Liver (tissue), 8 donors: ENCODE measurements at regions not wholly inside any gene's neighbourhood (a gene's known extent, or its start where the extent isn't known, plus 50 kb on each side); places are given as distances from the start of the nearest gene placed in this dataset.

ENCODE experiments used
- DNase-seq: peaks from one replicate; pipeline ENCODE4 v3.0.0-alpha.2; 2017; ENCODE audit warnings: low spot score
- H3K27ac ChIP-seq, 2 donors: one replicate each; pipeline ENCODE4 v1.7.0; 2013; ENCODE audit warnings: inconsistent platforms in 2 of 2, low read length in 2 of 2, control low read depth in 1 of 2, low read depth in 1 of 2, mild to moderate bottlenecking in 1 of 2
- H3K27me3 ChIP-seq, 4 donors: one replicate each; pipeline versions ENCODE4 v1.6.1 to v1.7.0; 2013; ENCODE audit warnings: low read length in 3 of 4, inconsistent platforms in 1 of 4, mild to moderate bottlenecking in 1 of 4, moderate library complexity in 1 of 4; ENCODE audit not compliant: control insufficient read depth in 4 of 4, insufficient read depth in 4 of 4
- H3K36me3 ChIP-seq, 4 donors: one replicate each; pipeline versions ENCODE4 v1.6.1 to v1.7.0; 2013; ENCODE audit warnings: low read length in 3 of 4, mild to moderate bottlenecking in 3 of 4, low read depth in 1 of 4, moderate library complexity in 1 of 4; ENCODE audit not compliant: control insufficient read depth in 4 of 4, insufficient read depth in 3 of 4
- H3K4me1 ChIP-seq, 4 donors: one replicate each; pipeline versions ENCODE4 v1.6.1 to v1.7.0; 2013; ENCODE audit warnings: low read length in 3 of 4, mild to moderate bottlenecking in 3 of 4, moderate library complexity in 1 of 4; ENCODE audit not compliant: control insufficient read depth in 4 of 4, insufficient read depth in 4 of 4
- H3K4me3 ChIP-seq, 3 donors: one replicate each; pipeline versions ENCODE4 v1.6.1 to v1.7.0; 2013; ENCODE audit warnings: low read length in 3 of 3, control low read depth in 1 of 3, low read depth in 1 of 3, mild to moderate bottlenecking in 1 of 3
- H3K9ac ChIP-seq, 2 donors: one replicate each; pipeline ENCODE4 v1.7.0; 2013; ENCODE audit warnings: low read length in 2 of 2, mild to moderate bottlenecking in 2 of 2, moderate library complexity in 2 of 2, control low read depth in 1 of 2, low read depth in 1 of 2
- H3K9me3 ChIP-seq, 4 donors: one replicate each; pipeline versions ENCODE4 v1.6.1 to v1.7.0; 2013; ENCODE audit warnings: low read length in 3 of 4; ENCODE audit not compliant: control insufficient read depth in 4 of 4
- ATF3 ChIP-seq: IDR thresholded peaks from 2 replicates; pipeline ENCODE4 v1.6.1; 2016; ENCODE audit warnings: antibody characterized with exemption
- CTCF ChIP-seq: fragments of 150-350 bp; IDR thresholded peaks from 2 replicates; pipeline ENCODE4 v1.5.1; 2017; ENCODE audit warnings: improper control_type of control experiment, low read depth, low read length; ENCODE audit not compliant: missing input control
- EGR1 ChIP-seq, 2 donors: IDR thresholded peaks; 2 replicates each; pipeline ENCODE4 v1.6.1; 2016 to 2018; ENCODE audit warnings: antibody characterized with exemption in 2 of 2, low read depth in 2 of 2
- FOXA1 ChIP-seq: IDR thresholded peaks from 2 replicates; pipeline ENCODE4 v1.6.1; 2016; ENCODE audit warnings: antibody characterized with exemption
- FOXA2 ChIP-seq: IDR thresholded peaks from 2 replicates; pipeline ENCODE4 v1.6.1; 2016; ENCODE audit warnings: antibody characterized with exemption
- GABPA ChIP-seq, 2 donors: IDR thresholded peaks in 1 of 2; conservative IDR thresholded peaks in 1 of 2; 2 replicates each; pipeline ENCODE4 v1.6.1; 2016; ENCODE audit warnings: antibody characterized with exemption in 2 of 2, mild to moderate bottlenecking in 1 of 2, moderate library complexity in 1 of 2
- HNF4A ChIP-seq, 2 donors: conservative IDR thresholded peaks; 2 replicates each; pipeline ENCODE4 v1.6.1; 2016; ENCODE audit warnings: antibody characterized with exemption in 2 of 2, mild to moderate bottlenecking in 2 of 2
- HNF4G ChIP-seq: IDR thresholded peaks from 2 replicates; pipeline ENCODE4 v1.6.1; 2016; ENCODE audit warnings: antibody characterized with exemption
- MAX ChIP-seq: IDR thresholded peaks from 2 replicates; pipeline ENCODE4 v1.6.1; 2016; ENCODE audit warnings: antibody characterized with exemption
- NR2F2 ChIP-seq: IDR thresholded peaks from 2 replicates; pipeline ENCODE4 v1.6.1; 2016; ENCODE audit warnings: antibody characterized with exemption
- RAD21 ChIP-seq, 2 donors: IDR thresholded peaks; 2 replicates each; pipeline ENCODE4 v1.6.1; 2016; ENCODE audit warnings: antibody characterized with exemption in 2 of 2, mild to moderate bottlenecking in 2 of 2
- REST ChIP-seq: IDR thresholded peaks from 2 replicates; pipeline ENCODE4 v1.6.1; 2016; ENCODE audit warnings: antibody characterized with exemption, mild to moderate bottlenecking
- RXRA ChIP-seq, 2 donors: IDR thresholded peaks; 2 replicates each; pipeline ENCODE4 v1.6.1; 2017 to 2018; ENCODE audit warnings: antibody characterized with exemption in 2 of 2, mild to moderate bottlenecking in 1 of 2
- SP1 ChIP-seq: IDR thresholded peaks from 2 replicates; pipeline ENCODE4 v1.6.1; 2018; ENCODE audit warnings: antibody characterized with exemption, mild to moderate bottlenecking
- TAF1 ChIP-seq: conservative IDR thresholded peaks from 2 replicates; pipeline ENCODE4 v1.6.1; 2016; ENCODE audit warnings: antibody characterized with exemption, mild to moderate bottlenecking
- YY1 ChIP-seq: IDR thresholded peaks from 2 replicates; pipeline ENCODE4 v1.6.1; 2016; ENCODE audit warnings: antibody characterized with exemption, mild to moderate bottlenecking
- ZBTB33 ChIP-seq: IDR thresholded peaks from 2 replicates; pipeline ENCODE4 v1.6.1; 2016; ENCODE audit warnings: antibody characterized with exemption
- WGBS: extraction: QIAGEN DNeasy Blood & Tissue Kit; methylation state at CpG from one replicate; pipeline ENCODE4 v1.1.7; 2013; 5-methylcytosine and 5-hydroxymethylcytosine counted together
- donor health status: healthy.
- donor health status: healthy.
- donor health status: healthy.
- donor health status: healthy.
- donor health status: healthy.

GRCh38 chr15:31563421-31563820, 236.8 kb downstream of the KLF13 start (continued):
- no peak for TF ChIP-seq ZBTB33
- TF ChIP-seq HNF4G: no peak
- no peak for TF ChIP-seq CTCF
- no peak for TF ChIP-seq EGR1 (IDR thresholded peaks at IDR 0.05; ENCODE audit: low read depth in 2 of 2)
- no peak for TF ChIP-seq RXRA (IDR thresholded peaks at IDR 0.05)
- no peak for TF ChIP-seq NR2F2
- TF ChIP-seq GABPA (IDR thresholded peaks at IDR 0.05 in 1 of 2, conservative IDR thresholded peaks at IDR 0.05 in 1 of 2): no peak
- no peak for TF ChIP-seq MAX
- TF ChIP-seq YY1: no peak

- no peaks in the 10 kb centered on the region for H3K27me3 ChIP-seq
- H3K27ac ChIP-seq: no peak overlapping the region
- H3K4me1 ChIP-seq: no peaks in the 10 kb centered on the region
- peaks cover 0 to 9% (median 0%) of the 10 kb centered on the region in 4 donors for H3K9me3 ChIP-seq
- H3K36me3 ChIP-seq: no peaks in the 10 kb centered on the region
- no peak overlapping the region for H3K9ac ChIP-seq
- TF ChIP-seq ZBTB33 (no peak), FOXA2 (no peak), HNF4A (conservative IDR thresholded peaks at IDR 0.05) (no peak), YY1 (no peak), CTCF (no peak), ATF3 (no peak), TAF1 (no peak), REST (no peak), MAX (no peak), RAD21 (IDR thresholded peaks at IDR 0.05) (no peak), RXRA (IDR thresholded peaks at IDR 0.05) (no peak), FOXA1 (no peak), SP1 (no peak), EGR1 (IDR thresholded peaks at IDR 0.05; ENCODE audit: low read depth in 2 of 2) (no peak)
- no peak overlapping the region for H3K4me3 ChIP-seq
- no peak for DNase-seq
- 86% methylated on average over 2 of the region's 2 CpGs for WGBS
These were observed 241.2 kb downstream of the KLF13 start for GRCh38 chr15:31567861-31568260.
